LNCaP clone FGC (cell line): ENCODE measurements at regions not wholly inside any gene's neighbourhood (a gene's known extent, or its start where the extent isn't known, plus 50 kb on each side); places are given as distances from the start of the nearest gene placed in this dataset.

Experiments
- DNase-seq: peaks from one replicate; pipeline ENCODE4 v3.0.0-alpha.2; 2011; ENCODE audit warnings: low read depth
- H3K4me3 ChIP-seq: 2 replicates; pipeline ENCODE4 v1.5.1; 2011; ENCODE audit warnings: mild to moderate bottlenecking, low read depth, low read length, control low read depth
- CTCF ChIP-seq: IDR thresholded peaks from 2 replicates; pipeline ENCODE4 v1.5.1; 2012; ENCODE audit warnings: mild to moderate bottlenecking; ENCODE audit not compliant: control insufficient read depth, insufficient read depth; ENCODE audit errors: extremely low read depth

DNA sequence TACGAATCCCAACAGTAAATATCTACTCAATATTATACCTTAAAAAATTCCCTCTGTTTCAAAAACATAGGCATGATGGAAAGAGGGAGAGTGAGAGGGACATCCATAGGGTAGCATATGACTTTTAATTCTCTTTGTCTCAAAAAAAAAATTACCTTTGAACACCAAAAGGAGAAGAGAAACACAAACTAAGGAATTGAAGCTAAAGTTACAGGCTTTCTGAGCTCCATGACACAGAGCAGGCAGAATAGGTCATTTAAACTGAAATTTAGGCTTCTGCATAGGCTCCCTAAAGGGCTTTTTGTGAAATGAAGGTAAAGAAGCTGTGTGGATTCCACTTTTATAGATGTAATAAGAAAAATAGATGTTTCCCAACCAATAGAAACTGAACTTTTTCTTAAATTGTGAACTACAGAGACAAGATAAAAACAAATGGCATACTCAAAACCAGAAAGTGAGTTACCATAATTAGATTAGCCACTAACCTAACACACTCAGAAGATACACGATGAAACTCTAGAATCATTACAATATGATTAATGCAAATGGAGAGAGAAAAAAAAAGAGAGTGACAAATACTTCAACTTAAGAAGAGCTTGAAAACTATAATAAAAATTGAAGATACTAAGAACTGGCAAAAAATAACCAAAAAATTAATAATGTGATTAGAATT is 584.6 kb downstream of the GABRG1 start:
- DNase-seq: no peak
- no peak for TF ChIP-seq CTCF
- H3K4me3 ChIP-seq: no peak overlapping the region

DNA sequence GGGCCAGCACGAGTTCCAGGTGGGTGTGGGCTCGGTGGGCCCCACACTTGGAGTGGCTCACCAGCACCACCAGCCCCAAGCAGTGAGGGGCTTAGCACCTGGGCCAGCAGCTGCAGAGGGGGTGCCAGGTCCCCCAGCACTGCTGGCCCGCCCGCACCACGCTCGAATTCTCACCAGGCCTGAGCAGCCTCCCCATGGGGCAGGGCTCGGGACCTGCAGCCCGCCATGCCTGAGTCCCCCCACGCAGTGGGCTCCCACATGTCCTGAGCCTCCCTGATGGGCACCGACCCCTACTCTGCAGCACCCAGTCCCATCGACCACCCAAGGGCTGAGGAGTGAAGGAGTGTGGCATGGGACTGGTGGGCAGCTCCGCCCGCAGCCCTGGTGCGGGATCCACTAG is 593.4 kb downstream of the GABRG1 start:
- no peak for TF ChIP-seq CTCF
- H3K4me3 ChIP-seq: no peak overlapping the region
- no peak for DNase-seq

DNA sequence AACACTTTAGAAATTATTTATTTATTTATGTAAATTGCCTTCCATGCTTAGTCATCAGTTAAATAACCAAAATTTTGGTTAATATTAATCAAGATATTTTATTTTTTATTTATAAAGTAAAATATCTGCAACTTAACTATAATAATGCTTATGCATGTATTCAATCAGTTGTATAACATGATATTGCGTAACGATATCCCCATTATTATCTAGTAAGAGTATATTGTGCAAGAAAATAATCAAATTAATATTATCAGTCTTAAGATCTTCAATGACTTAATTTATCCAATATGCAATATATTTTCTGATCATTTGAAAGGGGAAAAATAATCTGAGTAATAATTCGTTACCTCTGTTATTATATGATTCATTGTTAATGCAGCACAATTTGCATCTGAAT is 596.7 kb downstream of the GABRG1 start:
- H3K4me3 ChIP-seq: no peak overlapping the region
- no peak for DNase-seq
- no peak for TF ChIP-seq CTCF

- H3K4me3 ChIP-seq: no peak overlapping the region
- no peak for TF ChIP-seq CTCF
- DNase-seq: no peak
Observed at GRCh38 chr4:45518832-45519231, 605.0 kb downstream of the GABRG1 start.

- no peak overlapping the region for H3K4me3 ChIP-seq
- DNase-seq: no peak
- no peak for TF ChIP-seq CTCF
Observed at GRCh38 chr4:45502471-45502870, 621.4 kb downstream of the GABRG1 start.

DNA sequence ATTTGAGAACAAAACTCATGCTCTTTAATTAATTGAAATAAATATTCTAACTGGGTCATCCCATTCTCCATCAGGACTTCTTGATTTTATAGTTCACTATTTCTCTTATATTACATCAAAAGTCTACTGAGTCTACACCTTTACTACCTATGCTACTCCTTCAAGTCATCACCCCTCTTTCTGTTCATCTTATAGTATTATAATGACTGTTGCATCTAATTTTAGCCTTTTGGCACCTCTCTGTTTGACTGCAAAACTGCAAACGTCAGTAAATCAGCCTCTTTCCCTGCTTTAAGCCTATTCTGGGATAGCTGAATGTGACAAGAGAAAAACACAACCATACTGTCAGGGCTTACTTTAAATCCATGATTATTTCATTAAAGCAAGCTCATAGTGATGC is 639.1 kb downstream of the GABRG1 start:
- TF ChIP-seq CTCF: no peak
- DNase-seq: no peak

GRCh38 chr4:45482346-45482745 is 641.5 kb downstream of the GABRG1 start:
- no peak for TF ChIP-seq CTCF
- DNase-seq: no peak

More for the DNA sequence above, 639.1 kb downstream of the GABRG1 start:
- H3K4me3 ChIP-seq: no peak overlapping the region

More at GRCh38 chr4:45482346-45482745, 641.5 kb downstream of the GABRG1 start:
- H3K4me3 ChIP-seq: no peak overlapping the region
